Sigmoid colon (tissue), 4 donors: ENCODE measurements at regions not wholly inside any gene's neighbourhood (a gene's known extent, or its start where the extent isn't known, plus 50 kb on each side); places are given as distances from the start of the nearest gene placed in this dataset.

Experiments
- CTCF ChIP-seq, 4 experiments: fragments of 450-650 bp in 3 of 4; fragments of 200-600 bp in 1 of 4; IDR thresholded peaks; one replicate each; pipeline ENCODE4 v1.5.1; 2016 to 2019; ENCODE audit warnings: antibody characterized with exemption in 4 of 4, mild to moderate bottlenecking in 3 of 4, moderate library complexity in 2 of 4
- EP300 ChIP-seq, 4 donors: sonication (generic); formaldehyde crosslinking; IDR thresholded peaks; one replicate each; pipeline ENCODE4 v1.6.1; 2017; ENCODE audit warnings: antibody characterized with exemption in 4 of 4
- POLR2A ChIP-seq, 2 donors: fragments of 450-650 bp; IDR thresholded peaks; one replicate each; pipeline ENCODE4 v1.6.1; 2016; ENCODE audit warnings: antibody characterized with exemption in 2 of 2, mild to moderate bottlenecking in 2 of 2, moderate library complexity in 2 of 2
- POLR2AphosphoS5 ChIP-seq, 4 donors: sonication (generic); formaldehyde crosslinking; IDR thresholded peaks; one replicate each; pipeline ENCODE4 v1.6.1; 2017; ENCODE audit warnings: antibody characterized with exemption in 4 of 4

GRCh38 chr13:62537593-62537992 is 1121.9 kb upstream of the PCDH20 start:
- no peak for TF ChIP-seq CTCF (IDR thresholded peaks at IDR 0.05)
- TF ChIP-seq EP300 (IDR thresholded peaks at IDR 0.05), result no peak
- no peak for TF ChIP-seq POLR2A (IDR thresholded peaks at IDR 0.05)
- TF ChIP-seq POLR2AphosphoS5 (IDR thresholded peaks at IDR 0.05), result no peak
